Jurkat, Clone E6-1 (cell line): ENCODE measurements at regions not wholly inside any gene's neighbourhood (a gene's known extent, or its start where the extent isn't known, plus 50 kb on each side); places are given as distances from the start of the nearest gene placed in this dataset.

Experiments
- DNase-seq: peaks from one replicate; pipeline ENCODE4 v3.0.0-alpha.2; 2011; ENCODE audit warnings: low read depth, low spot score
- H3K4me3 ChIP-seq: 2 replicates; pipeline ENCODE4 v1.5.1; 2011; ENCODE audit warnings: mild to moderate bottlenecking, low read length, control low read depth, moderate library complexity

- no peak for DNase-seq
- no peak overlapping the region for H3K4me3 ChIP-seq
Measured at GRCh38 chr20:22773344-22773743, 189.0 kb upstream of the FOXA2 start.

GRCh38 chr20:22775256-22775655 lies 190.9 kb upstream of the FOXA2 start:
- no peak overlapping the region for H3K4me3 ChIP-seq
- no peak for DNase-seq

- DNase-seq = no peak
- H3K4me3 ChIP-seq = no peak overlapping the region
Measured at GRCh38 chr20:22775671-22776139, 191.3 kb upstream of the FOXA2 start.

- DNase-seq = no peak
- H3K4me3 ChIP-seq = no peak overlapping the region
Measured at GRCh38 chr20:22776369-22776768, 192.0 kb upstream of the FOXA2 start.

GRCh38 chr20:22779878-22780277 lies 195.5 kb upstream of the FOXA2 start:
- DNase-seq = no peak
- H3K4me3 ChIP-seq = no peak overlapping the region

- H3K4me3 ChIP-seq = no peak overlapping the region
- DNase-seq = no peak
Measured at GRCh38 chr20:22781869-22782268, 197.5 kb upstream of the FOXA2 start.

GRCh38 chr20:22789676-22790075 lies 205.3 kb upstream of the FOXA2 start:
- H3K4me3 ChIP-seq = no peak overlapping the region
- DNase-seq = no peak

- no peak overlapping the region for H3K4me3 ChIP-seq
- DNase-seq = no peak
Measured at GRCh38 chr20:22791396-22791795, 207.0 kb upstream of the FOXA2 start.

GRCh38 chr20:22791877-22792525 lies 207.6 kb upstream of the FOXA2 start:
- DNase-seq = no peak

GRCh38 chr20:22794200-22794599 lies 209.8 kb upstream of the FOXA2 start:
- no peak for DNase-seq
- H3K4me3 ChIP-seq = no peak overlapping the region

More at GRCh38 chr20:22791877-22792525, 207.6 kb upstream of the FOXA2 start:
- H3K4me3 ChIP-seq = no peak overlapping the region

- DNase-seq = no peak
- H3K4me3 ChIP-seq = no peak overlapping the region
Measured at GRCh38 chr20:22795433-22795832, 211.1 kb upstream of the FOXA2 start.

GRCh38 chr20:22795871-22796270 lies 211.5 kb upstream of the FOXA2 start:
- no peak overlapping the region for H3K4me3 ChIP-seq
- no peak for DNase-seq

- H3K4me3 ChIP-seq = no peak overlapping the region
- no peak for DNase-seq
Measured at GRCh38 chr20:22796469-22797077, 212.2 kb upstream of the FOXA2 start.

GRCh38 chr20:22797103-22797502 lies 212.7 kb upstream of the FOXA2 start:
- no peak for DNase-seq
- H3K4me3 ChIP-seq = no peak overlapping the region

GRCh38 chr20:22799687-22800086 lies 215.3 kb upstream of the FOXA2 start:
- no peak for DNase-seq

GRCh38 chr20:22800129-22800528 lies 215.8 kb upstream of the FOXA2 start:
- no peak for DNase-seq
- H3K4me3 ChIP-seq = no peak overlapping the region

More at GRCh38 chr20:22799687-22800086, 215.3 kb upstream of the FOXA2 start:
- H3K4me3 ChIP-seq = no peak overlapping the region

- DNase-seq = no peak
- H3K4me3 ChIP-seq = no peak overlapping the region
Measured at GRCh38 chr20:22801528-22801927, 217.2 kb upstream of the FOXA2 start.

- no peak overlapping the region for H3K4me3 ChIP-seq
- no peak for DNase-seq
Measured at GRCh38 chr20:22802296-22802695, 217.9 kb upstream of the FOXA2 start.

GRCh38 chr20:22805219-22805618 lies 220.8 kb upstream of the FOXA2 start:
- no peak overlapping the region for H3K4me3 ChIP-seq
- DNase-seq = no peak

- H3K4me3 ChIP-seq = no peak overlapping the region
- DNase-seq = no peak
Measured at GRCh38 chr20:22805996-22806395, 221.6 kb upstream of the FOXA2 start.

- H3K4me3 ChIP-seq = no peak overlapping the region
- no peak for DNase-seq
Measured at GRCh38 chr20:22807045-22807444, 222.7 kb upstream of the FOXA2 start.
